ENCODE measurements at regions not wholly inside any gene's neighbourhood (a gene's known extent, or its start where the extent isn't known, plus 50 kb on each side); places are given as distances from the start of the nearest gene placed in this dataset.

- no peaks in the 10 kb centered on the region for H3K36me3 ChIP-seq (ENCODE audit: control insufficient read depth, insufficient read depth, low read length)
- no peak for DNase-seq (ENCODE audit: extremely low read depth, insufficient read length)
These were observed 514.7 kb upstream of the SGO1 start for GRCh38 chr3:20700714-20701113.

DNA sequence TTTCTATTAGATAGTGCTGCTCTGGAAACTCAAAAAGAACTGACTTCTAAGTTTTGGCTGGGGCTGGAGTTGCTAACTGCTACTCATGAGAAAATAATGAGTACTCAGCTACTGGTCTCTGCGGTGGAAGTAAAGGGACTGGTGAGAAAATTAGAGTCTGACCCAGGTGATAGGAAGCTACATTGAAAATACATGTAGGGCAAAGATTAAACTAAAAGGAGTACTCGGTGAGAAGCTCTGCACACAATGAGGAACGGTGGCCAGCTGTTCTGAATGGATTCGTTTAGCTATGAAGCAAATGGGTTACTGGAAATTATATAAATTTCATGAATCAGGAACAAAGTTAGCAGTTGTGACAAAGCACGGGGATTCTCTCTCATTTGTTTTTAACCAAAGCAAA lies 512.9 kb upstream of the SGO1 start:
- Histone ChIP-seq H3K27me3 (replicated peaks; ENCODE audit: control insufficient read depth, insufficient read depth, low read length) (no peaks in the 10 kb centered on the region), H3K36me3 (ENCODE audit: control insufficient read depth, insufficient read depth, low read length) (no peaks in the 10 kb centered on the region), H3K4me3 (replicated peaks; ENCODE audit: low read depth, low read length) (no peak overlapping the region)
- TF ChIP-seq, protein P1, sequence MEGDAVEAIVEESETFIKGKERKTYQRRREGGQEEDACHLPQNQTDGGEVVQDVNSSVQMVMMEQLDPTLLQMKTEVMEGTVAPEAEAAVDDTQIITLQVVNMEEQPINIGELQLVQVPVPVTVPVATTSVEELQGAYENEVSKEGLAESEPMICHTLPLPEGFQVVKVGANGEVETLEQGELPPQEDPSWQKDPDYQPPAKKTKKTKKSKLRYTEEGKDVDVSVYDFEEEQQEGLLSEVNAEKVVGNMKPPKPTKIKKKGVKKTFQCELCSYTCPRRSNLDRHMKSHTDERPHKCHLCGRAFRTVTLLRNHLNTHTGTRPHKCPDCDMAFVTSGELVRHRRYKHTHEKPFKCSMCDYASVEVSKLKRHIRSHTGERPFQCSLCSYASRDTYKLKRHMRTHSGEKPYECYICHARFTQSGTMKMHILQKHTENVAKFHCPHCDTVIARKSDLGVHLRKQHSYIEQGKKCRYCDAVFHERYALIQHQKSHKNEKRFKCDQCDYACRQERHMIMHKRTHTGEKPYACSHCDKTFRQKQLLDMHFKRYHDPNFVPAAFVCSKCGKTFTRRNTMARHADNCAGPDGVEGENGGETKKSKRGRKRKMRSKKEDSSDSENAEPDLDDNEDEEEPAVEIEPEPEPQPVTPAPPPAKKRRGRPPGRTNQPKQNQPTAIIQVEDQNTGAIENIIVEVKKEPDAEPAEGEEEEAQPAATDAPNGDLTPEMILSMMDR (IDR thresholded peaks at IDR 0.05; ENCODE audit: insufficient read depth, low read length, poor library complexity, severe bottlenecking): no peak
- no peak for DNase-seq (ENCODE audit: extremely low read depth, insufficient read length)

More at GRCh38 chr3:20700714-20701113, 514.7 kb upstream of the SGO1 start:
- TF ChIP-seq, protein P1 (IDR thresholded peaks at IDR 0.05; ENCODE audit: insufficient read depth, low read length, poor library complexity, severe bottlenecking): no peak
- Histone ChIP-seq H3K4me3 (replicated peaks; ENCODE audit: low read depth, low read length) (no peak overlapping the region), H3K27me3 (replicated peaks; ENCODE audit: control insufficient read depth, insufficient read depth, low read length) (no peaks in the 10 kb centered on the region)

DNA sequence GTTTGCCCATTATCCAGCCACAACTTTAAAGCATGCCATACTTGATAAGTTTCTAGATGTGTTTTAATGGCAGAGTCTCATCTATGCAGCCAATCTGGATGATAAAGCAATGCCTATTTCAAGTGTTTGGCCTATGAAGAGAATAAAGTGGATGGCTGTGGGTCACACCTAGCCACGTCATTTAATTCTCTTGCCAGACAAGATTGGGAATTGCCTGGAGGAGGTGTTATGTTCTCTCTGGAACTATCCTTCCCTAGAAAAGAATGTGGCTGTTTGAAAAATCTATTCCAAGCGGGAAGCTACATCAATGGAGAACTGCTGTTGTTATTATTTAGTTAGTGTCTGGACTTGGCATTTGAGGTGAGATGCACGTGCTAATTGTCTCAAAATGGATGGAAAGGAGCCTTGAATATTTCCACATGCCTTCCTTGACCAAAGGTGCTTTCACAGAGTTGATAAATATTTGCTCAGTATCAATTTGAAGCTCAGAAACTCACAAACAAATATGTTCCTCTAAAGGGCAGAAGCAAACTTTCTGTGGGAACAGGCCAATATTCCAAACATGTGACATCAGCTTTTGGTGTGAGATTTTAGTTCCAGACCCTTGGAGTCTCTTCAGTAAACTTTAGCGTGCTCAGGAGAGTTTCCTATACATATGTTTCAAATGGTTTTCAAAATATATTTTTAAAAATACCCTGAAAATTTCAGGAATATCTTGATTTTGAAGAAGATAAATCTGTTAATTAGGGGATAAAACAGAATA lies 510.6 kb upstream of the SGO1 start:
- no peak for DNase-seq (ENCODE audit: extremely low read depth, insufficient read length)
- Histone ChIP-seq H3K36me3 (ENCODE audit: control insufficient read depth, insufficient read depth, low read length) (no peaks in the 10 kb centered on the region), H3K4me3 (replicated peaks; ENCODE audit: low read depth, low read length) (no peak overlapping the region), H3K27me3 (replicated peaks; ENCODE audit: control insufficient read depth, insufficient read depth, low read length) (no peaks in the 10 kb centered on the region)
- TF ChIP-seq, protein P1 (IDR thresholded peaks at IDR 0.05; ENCODE audit: insufficient read depth, low read length, poor library complexity, severe bottlenecking): no peak

DNA sequence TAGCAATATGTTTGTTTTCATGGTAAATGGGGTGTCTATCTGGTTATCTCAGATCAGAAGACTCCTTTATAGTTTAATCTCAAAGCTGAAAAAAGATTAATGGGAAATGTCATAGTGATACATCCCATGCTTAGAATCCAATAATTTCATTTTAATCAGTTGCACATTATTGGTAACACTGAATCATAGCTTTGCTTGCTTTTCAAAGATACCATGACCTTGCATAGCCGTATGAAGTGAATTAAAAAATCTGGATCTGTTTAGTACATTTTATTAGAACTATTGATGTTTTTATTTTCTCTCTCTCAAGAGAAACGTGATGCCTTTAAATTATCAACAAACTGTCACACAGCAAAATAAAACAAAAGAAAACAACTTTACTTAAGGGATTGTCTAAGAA lies 506.7 kb upstream of the SGO1 start:
- no peak overlapping the region for H3K4me3 ChIP-seq (replicated peaks; ENCODE audit: low read depth, low read length)
- no peak for DNase-seq (ENCODE audit: extremely low read depth, insufficient read length)
- H3K27me3 ChIP-seq (replicated peaks; ENCODE audit: control insufficient read depth, insufficient read depth, low read length): no peaks in the 10 kb centered on the region
- no peaks in the 10 kb centered on the region for H3K36me3 ChIP-seq (ENCODE audit: control insufficient read depth, insufficient read depth, low read length)
- TF ChIP-seq, protein P1 (IDR thresholded peaks at IDR 0.05; ENCODE audit: insufficient read depth, low read length, poor library complexity, severe bottlenecking): no peak

DNA sequence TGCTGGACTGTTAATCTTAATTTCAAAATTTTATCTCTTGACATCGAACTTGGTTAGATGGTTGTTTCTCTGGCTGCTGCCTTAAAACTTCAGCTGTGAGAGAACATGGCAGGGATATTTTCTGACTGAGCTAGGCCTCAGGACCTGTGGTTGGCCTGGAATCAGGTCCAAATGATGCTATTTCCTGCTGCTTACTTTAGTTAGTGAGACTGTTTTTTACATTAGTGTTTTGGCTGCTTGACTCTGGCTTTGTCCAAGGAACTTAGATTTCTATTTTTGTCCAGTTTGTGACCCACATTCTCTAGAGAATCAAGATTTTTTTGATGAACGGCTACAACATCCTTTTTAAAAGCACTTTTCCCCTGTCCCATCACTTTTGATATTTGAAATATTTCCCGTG lies 497.9 kb upstream of the SGO1 start:
- Histone ChIP-seq H3K4me3 (replicated peaks; ENCODE audit: low read depth, low read length) (no peak overlapping the region), H3K36me3 (ENCODE audit: control insufficient read depth, insufficient read depth, low read length) (no peaks in the 10 kb centered on the region), H3K27me3 (replicated peaks; ENCODE audit: control insufficient read depth, insufficient read depth, low read length) (no peaks in the 10 kb centered on the region)
- TF ChIP-seq, protein P1 (IDR thresholded peaks at IDR 0.05; ENCODE audit: insufficient read depth, low read length, poor library complexity, severe bottlenecking): no peak
- no peak for DNase-seq (ENCODE audit: extremely low read depth, insufficient read length)

Measured in GM06990 (cell line).